Esophagus (tissue), 2 donors: ENCODE measurements at regions not wholly inside any gene's neighbourhood (a gene's known extent, or its start where the extent isn't known, plus 50 kb on each side); places are given as distances from the start of the nearest gene placed in this dataset.
"Not testable (repeated sequence)": the region's sequence is repeated elsewhere in the genome, so short reads cannot be mapped to it uniquely, and the experiment has no call there.

Source experiments
- H3K27ac ChIP-seq, 2 donors: one replicate each; pipeline ENCODE4 v1.5.1; 2013; ENCODE audit warnings: low read depth in 2 of 2, mild to moderate bottlenecking in 2 of 2, inconsistent platforms in 1 of 2, low read length in 1 of 2, moderate library complexity in 1 of 2
- H3K27me3 ChIP-seq, 2 donors: one replicate each; pipeline ENCODE4 v1.6.1; 2013; ENCODE audit warnings: low read length in 2 of 2, control low read depth in 1 of 2, mild to moderate bottlenecking in 1 of 2; ENCODE audit not compliant: insufficient read depth in 2 of 2, control insufficient read depth in 1 of 2
- H3K36me3 ChIP-seq, 2 donors: one replicate each; pipeline ENCODE4 v1.6.1; 2013; ENCODE audit warnings: low read length in 1 of 2; ENCODE audit not compliant: control insufficient read depth in 2 of 2, insufficient read depth in 2 of 2
- H3K4me1 ChIP-seq, 2 donors: one replicate each; pipeline ENCODE4 v1.6.1; 2013; ENCODE audit warnings: low read length in 1 of 2; ENCODE audit not compliant: control insufficient read depth in 2 of 2, insufficient read depth in 2 of 2
- H3K4me3 ChIP-seq, 2 donors: one replicate each; pipeline ENCODE4 v1.5.1; 2013; ENCODE audit warnings: low read length in 2 of 2, mild to moderate bottlenecking in 2 of 2, low read depth in 1 of 2, moderate library complexity in 1 of 2
- H3K9me3 ChIP-seq, 2 donors: one replicate each; pipeline ENCODE4 v1.6.1; 2013; ENCODE audit warnings: mild to moderate bottlenecking in 2 of 2, low read depth in 1 of 2, low read length in 1 of 2, moderate library complexity in 1 of 2; ENCODE audit not compliant: control insufficient read depth in 2 of 2, insufficient read depth in 1 of 2
- WGBS, 2 donors: extraction: QIAGEN DNeasy Blood & Tissue Kit; methylation state at CpG; one replicate each; pipeline ENCODE4 v1.1.7; 2013; 5-methylcytosine and 5-hydroxymethylcytosine counted together
- donor health status: healthy with polysubstance abuse.
- donor health status: Bipolar disorder and iron deficiency.

GRCh38 chr22:19608003-19608690 is 83.9 kb upstream of the CLDN5 start:
- peak overlapping the region in 1 of 2 donors; percentile 10 for H3K27ac ChIP-seq
- H3K4me3 ChIP-seq = no peak overlapping the region
- H3K9me3 ChIP-seq = no peaks in the 10 kb centered on the region
- WGBS, 2 donors = 68 to 77% methylated on average over 11 of the region's 11 CpGs
- peaks cover 0 to 2% of the 10 kb centered on the region in 2 donors for H3K36me3 ChIP-seq
- peaks cover 4 to 6% of the 10 kb centered on the region in 2 donors for H3K4me1 ChIP-seq
- no peaks in the 10 kb centered on the region for H3K27me3 ChIP-seq

DNA sequence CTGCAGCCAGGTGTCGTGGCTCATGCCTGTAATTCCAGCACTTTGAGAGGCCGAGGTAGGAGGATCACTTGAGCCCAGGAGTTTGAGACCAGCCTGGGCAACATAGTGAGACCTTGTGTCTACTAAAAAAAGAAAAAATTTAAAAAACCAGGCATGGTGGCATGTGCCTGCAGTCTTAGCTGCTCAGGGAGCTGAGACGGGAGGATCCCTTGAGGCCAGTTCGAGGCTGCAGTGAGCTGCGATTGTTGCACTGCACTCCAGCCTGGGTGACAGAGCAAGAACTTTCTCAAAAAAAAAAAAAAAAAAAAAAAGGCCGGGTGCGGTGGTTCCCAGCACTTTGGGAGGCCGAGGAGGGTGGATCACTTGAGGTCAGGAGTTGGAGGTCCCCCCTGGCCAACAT is 85.5 kb upstream of the CLDN5 start:
- H3K9me3 ChIP-seq, H3K36me3 ChIP-seq, H3K4me3 ChIP-seq, H3K4me1 ChIP-seq, H3K27ac ChIP-seq, H3K27me3 ChIP-seq: not testable (repeated sequence)
- WGBS, 2 donors = 89 to 94% methylated on average over 7 to 8 of the region's 8 CpGs

- Histone ChIP-seq H3K27me3 (peaks cover 0 to 4% of the 10 kb centered on the region in 2 donors), H3K4me3 (no peak overlapping the region), H3K4me1 (peaks cover 4 to 6% of the 10 kb centered on the region in 2 donors), H3K36me3 (peaks cover 0 to 2% of the 10 kb centered on the region in 2 donors), H3K27ac (no peak overlapping the region), H3K9me3 (no peaks in the 10 kb centered on the region)
- WGBS, 2 donors = 49 to 67% methylated on average over 14 of the region's 14 CpGs
These were observed 86.5 kb upstream of the CLDN5 start for GRCh38 chr22:19610518-19611253.

GRCh38 chr22:19611590-19611989 is 87.4 kb upstream of the CLDN5 start:
- 88 to 91% methylated on average over 15 to 16 of the region's 16 CpGs for WGBS, 2 donors
- no peaks in the 10 kb centered on the region for H3K9me3 ChIP-seq
- no peak overlapping the region for H3K4me3 ChIP-seq
- peaks cover 0 to 4% of the 10 kb centered on the region in 2 donors for H3K27me3 ChIP-seq
- H3K4me1 ChIP-seq = peaks cover 4 to 6% of the 10 kb centered on the region in 2 donors
- peaks cover 0 to 2% of the 10 kb centered on the region in 2 donors for H3K36me3 ChIP-seq
- H3K27ac ChIP-seq = no peak overlapping the region

GRCh38 chr22:19612866-19613572 is 88.8 kb upstream of the CLDN5 start:
- WGBS, 2 donors = 72 to 76% methylated on average over 16 of the region's 16 CpGs
- H3K27me3 ChIP-seq = peaks cover 0 to 4% of the 10 kb centered on the region in 2 donors

DNA sequence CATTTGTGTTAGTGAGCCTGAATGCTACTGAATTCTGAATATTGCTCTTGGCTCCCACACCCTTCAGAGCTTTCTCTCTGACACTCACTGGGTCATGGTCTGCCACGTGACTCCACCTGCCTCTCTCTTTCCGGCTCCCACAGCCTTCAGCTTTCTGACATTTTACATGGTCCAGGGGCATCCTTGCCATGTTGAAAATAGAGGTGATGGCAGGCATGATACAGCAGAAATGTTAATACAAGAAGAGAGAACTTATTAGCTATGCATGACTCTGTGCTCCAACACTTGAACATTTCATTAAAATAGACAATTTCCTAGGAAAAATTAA is 90.3 kb upstream of the CLDN5 start:
- Histone ChIP-seq H3K4me1 (no peaks in the 10 kb centered on the region), H3K27me3 (peaks cover 0 to 4% of the 10 kb centered on the region in 2 donors), H3K4me3 (no peak overlapping the region), H3K9me3 (no peaks in the 10 kb centered on the region), H3K27ac (no peak overlapping the region), H3K36me3 (no peaks in the 10 kb centered on the region)
- 54 to 57% methylated on average over 2 of the region's 2 CpGs for WGBS, 2 donors

More at GRCh38 chr22:19612866-19613572, 88.8 kb upstream of the CLDN5 start:
- H3K27ac ChIP-seq = no peak overlapping the region
- H3K36me3 ChIP-seq = no peaks in the 10 kb centered on the region
- H3K4me1 ChIP-seq = no peaks in the 10 kb centered on the region
- no peaks in the 10 kb centered on the region for H3K9me3 ChIP-seq
- H3K4me3 ChIP-seq = no peak overlapping the region

- H3K4me3 ChIP-seq = no peak overlapping the region
- no peaks in the 10 kb centered on the region for H3K9me3 ChIP-seq
- 55 to 64% methylated on average over 13 of the region's 13 CpGs for WGBS, 2 donors
- H3K4me1 ChIP-seq = no peaks in the 10 kb centered on the region
- H3K36me3 ChIP-seq = no peaks in the 10 kb centered on the region
- no peak overlapping the region for H3K27ac ChIP-seq
- peaks cover 0 to 4% of the 10 kb centered on the region in 2 donors for H3K27me3 ChIP-seq
These were observed 90.8 kb upstream of the CLDN5 start for GRCh38 chr22:19615001-19615461.

DNA sequence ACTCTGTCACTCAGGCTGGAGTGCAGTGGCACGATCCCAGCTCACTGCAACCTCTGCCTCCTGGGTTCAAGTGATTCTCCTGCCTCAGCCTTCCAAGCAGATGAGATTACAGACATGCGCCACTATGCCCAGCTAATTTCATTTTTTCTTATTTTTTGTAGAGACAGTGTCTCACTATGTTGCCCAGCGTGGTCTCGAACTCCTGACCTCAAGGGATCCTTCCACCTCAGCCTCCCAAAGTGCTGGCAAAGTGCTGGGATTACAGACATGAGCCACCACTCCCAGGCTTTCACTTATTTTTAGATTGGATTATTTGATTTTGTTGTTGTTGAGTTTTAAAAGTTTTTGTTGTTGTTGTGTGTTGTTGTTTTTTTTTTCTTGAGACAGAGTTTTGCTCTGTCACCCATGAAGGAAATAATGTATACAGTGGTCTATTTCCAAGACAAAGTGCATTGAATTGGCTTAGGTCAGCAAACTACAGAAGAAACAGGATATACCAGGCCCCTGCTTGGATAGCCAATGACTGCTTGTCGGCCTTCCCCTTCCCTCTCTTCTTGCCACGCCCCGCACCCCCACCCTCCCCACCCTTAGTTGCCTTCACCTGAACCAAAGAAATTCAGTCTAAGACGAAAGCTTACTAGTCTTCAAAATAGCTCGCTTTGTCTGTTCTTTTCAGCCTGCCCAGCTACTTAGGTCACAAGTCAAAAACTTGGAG is 91.8 kb upstream of the CLDN5 start:
- Histone ChIP-seq H3K4me3 (no peak overlapping the region), H3K36me3 (no peaks in the 10 kb centered on the region), H3K27me3 (peaks cover 0 to 4% of the 10 kb centered on the region in 2 donors), H3K9me3 (no peaks in the 10 kb centered on the region), H3K27ac (no peak overlapping the region), H3K4me1 (no peaks in the 10 kb centered on the region)
- WGBS, 2 donors = 83 to 86% methylated on average over 9 of the region's 9 CpGs
